CD4-positive, alpha-beta T cell treated with Interleukin-15 for 1 hour (primary cell): ENCODE measurements at regions not wholly inside any gene's neighbourhood (a gene's known extent, or its start where the extent isn't known, plus 50 kb on each side); places are given as distances from the start of the nearest gene placed in this dataset.

Experiments used
- DNase-seq: peaks from one replicate; pipeline ENCODE4 v3.0.0-alpha.2; 2020

- no peak for DNase-seq
Observed at GRCh38 chr9:2319421-2319820, 302.2 kb upstream of the VLDLR start.

- DNase-seq = no peak
Observed at GRCh38 chr9:2320114-2320513, 301.5 kb upstream of the VLDLR start.

GRCh38 chr9:2320632-2321031 is 301.0 kb upstream of the VLDLR start:
- DNase-seq = no peak

- no peak for DNase-seq
Observed at GRCh38 chr9:2321523-2322148, 300.0 kb upstream of the VLDLR start.

- no peak for DNase-seq
Observed at GRCh38 chr9:2324742-2325141, 296.8 kb upstream of the VLDLR start.

- no peak for DNase-seq
Observed at GRCh38 chr9:2332663-2333062, 288.9 kb upstream of the VLDLR start.

GRCh38 chr9:2335260-2335659 is 286.3 kb upstream of the VLDLR start:
- no peak for DNase-seq

- DNase-seq = no peak
Observed at GRCh38 chr9:2336055-2336454, 285.5 kb upstream of the VLDLR start.

- no peak for DNase-seq
Observed at GRCh38 chr9:2337131-2337530, 284.5 kb upstream of the VLDLR start.

GRCh38 chr9:2337627-2338026 is 284.0 kb upstream of the VLDLR start:
- DNase-seq = no peak

- DNase-seq = no peak
Observed at GRCh38 chr9:2338777-2339365, 282.7 kb upstream of the VLDLR start.

GRCh38 chr9:2339416-2339815 is 282.2 kb upstream of the VLDLR start:
- DNase-seq = no peak

GRCh38 chr9:2340046-2340760 is 281.4 kb upstream of the VLDLR start:
- DNase-seq = no peak

GRCh38 chr9:2341126-2341525 is 280.5 kb upstream of the VLDLR start:
- DNase-seq = no peak

GRCh38 chr9:2341956-2342355 is 279.6 kb upstream of the VLDLR start:
- DNase-seq = no peak

- DNase-seq = no peak
Observed at GRCh38 chr9:2343756-2344155, 277.8 kb upstream of the VLDLR start.

GRCh38 chr9:2344436-2344835 is 277.2 kb upstream of the VLDLR start:
- no peak for DNase-seq

- DNase-seq = no peak
Observed at GRCh38 chr9:2345013-2345412, 276.6 kb upstream of the VLDLR start.

GRCh38 chr9:2346277-2346913 is 275.2 kb upstream of the VLDLR start:
- no peak for DNase-seq

GRCh38 chr9:2351324-2351723 is 270.3 kb upstream of the VLDLR start:
- DNase-seq = no peak

- no peak for DNase-seq
Observed at GRCh38 chr9:2354216-2354615, 267.4 kb upstream of the VLDLR start.

- no peak for DNase-seq
Observed at GRCh38 chr9:2354856-2355696, 266.5 kb upstream of the VLDLR start.

- DNase-seq = no peak
Observed at GRCh38 chr9:2355697-2355983, 265.9 kb upstream of the VLDLR start.
